GM12892 (cell line): ENCODE measurements at regions not wholly inside any gene's neighbourhood (a gene's known extent, or its start where the extent isn't known, plus 50 kb on each side); places are given as distances from the start of the nearest gene placed in this dataset.

Experiments
- POLR2A ChIP-seq: IDR thresholded peaks from 2 replicates; pipeline ENCODE4 v1.6.1; 2011; ENCODE audit warnings: low read depth, low read length, control low read depth
- POLR2AphosphoS5 ChIP-seq: IDR thresholded peaks from 2 replicates; pipeline ENCODE4 v1.6.1; 2011; ENCODE audit warnings: low read depth, low read length, control low read depth
- TAF1 ChIP-seq: IDR thresholded peaks from 2 replicates; pipeline ENCODE4 v1.6.1; 2011; ENCODE audit warnings: low read depth, mild to moderate bottlenecking, control low read depth, low read length, borderline replicate concordance

- no peak for TF ChIP-seq POLR2AphosphoS5
- no peak for TF ChIP-seq TAF1
- no peak for TF ChIP-seq POLR2A
Measured at GRCh38 chr13:40119852-40120251, 464.4 kb downstream of the COG6 start.
